Prostate gland (tissue), 2 donors: ENCODE measurements at regions not wholly inside any gene's neighbourhood (a gene's known extent, or its start where the extent isn't known, plus 50 kb on each side); places are given as distances from the start of the nearest gene placed in this dataset.
"Not testable (repeated sequence)": the region's sequence is repeated elsewhere in the genome, so short reads cannot be mapped to it uniquely, and the experiment has no call there.

Source experiments
- DNase-seq: peaks from one replicate; pipeline ENCODE4 v3.0.0-alpha.2; 2019; ENCODE audit warnings: low spot score
- H3K27ac ChIP-seq, 2 donors: fragments of 200-600 bp; sonication (generic); 2 replicates each; pipeline ENCODE4 v1.5.1; 2017 to 2019
- H3K27me3 ChIP-seq: fragments of 200-600 bp; sonication (generic); replicated peaks from 2 replicates; pipeline ENCODE4 v1.5.1; 2019; ENCODE audit not compliant: insufficient read depth
- H3K36me3 ChIP-seq, 2 donors: fragments of 200-600 bp; sonication (generic); 1 replicate in 1 of 2; 2 replicates in 1 of 2; pipeline versions ENCODE4 v1.5.1 to v1.8.1; 2017 to 2019
- H3K4me1 ChIP-seq: fragments of 200-600 bp; sonication (generic); replicated peaks from 2 replicates; pipeline ENCODE4 v1.5.1; 2019
- H3K4me3 ChIP-seq, 2 donors: fragments of 200-600 bp; sonication (generic); 2 replicates each; pipeline ENCODE4 v1.5.1; 2017 to 2019
- H3K9me3 ChIP-seq: fragments of 200-600 bp; sonication (generic); 2 replicates; pipeline ENCODE4 v1.5.1; 2017
- CTCF ChIP-seq, 4 experiments: fragments of 200-600 bp in 2 of 4; fragments of 450-650 bp in 2 of 4; sonication (generic) in 2 of 4; IDR thresholded peaks; 1 replicate in 3 of 4; 2 replicates in 1 of 4; pipeline ENCODE4 v1.5.1; 2016 to 2019; ENCODE audit warnings: antibody characterized with exemption in 4 of 4, mild to moderate bottlenecking in 2 of 4, moderate library complexity in 2 of 4
- POLR2A ChIP-seq: fragments of 450-650 bp; IDR thresholded peaks from one replicate; pipeline ENCODE4 v1.6.1; 2016; ENCODE audit warnings: antibody characterized with exemption, mild to moderate bottlenecking
- POLR2AphosphoS5 ChIP-seq: sonication (generic); formaldehyde crosslinking; IDR thresholded peaks from one replicate; pipeline ENCODE4 v1.6.1; 2017; ENCODE audit warnings: antibody characterized with exemption
- WGBS: methylation state at CpG from one replicate; pipeline ENCODE4 v1.1.5; 2018; 5-methylcytosine and 5-hydroxymethylcytosine counted together
- intact Hi-C: fragments of 100-400 bp; cut with DNase I; formaldehyde crosslinking; loops from one replicate; pipeline ENCODE4 v1.14.2; 2022

- DNase-seq, result no peak
- intact Hi-C loops, result no loop called here
- H3K27ac ChIP-seq, result no peak overlapping the region
- H3K4me1 ChIP-seq, result no peaks in the 10 kb centered on the region
- no peaks in the 10 kb centered on the region for H3K36me3 ChIP-seq
- no peak for TF ChIP-seq POLR2A
- no peak for TF ChIP-seq POLR2AphosphoS5
- TF ChIP-seq CTCF (IDR thresholded peaks at IDR 0.05), result no peak
- no peaks in the 10 kb centered on the region for H3K27me3 ChIP-seq
- H3K9me3 ChIP-seq, result no peaks in the 10 kb centered on the region
- 47% methylated on average over 3 of the region's 3 CpGs for WGBS
- no peak overlapping the region for H3K4me3 ChIP-seq
These were observed 199.7 kb upstream of the PITRM1 start for GRCh38 chr10:3372281-3372680.

- H3K36me3 ChIP-seq, DNase-seq, H3K27me3 ChIP-seq, H3K9me3 ChIP-seq, H3K27ac ChIP-seq, H3K4me1 ChIP-seq, intact Hi-C loops, H3K4me3 ChIP-seq: not testable (repeated sequence)
These were observed 199.0 kb upstream of the PITRM1 start for GRCh38 chr10:3371624-3372023.

- DNase-seq, result no peak
- WGBS, result 94% methylated on average over 6 of the region's 6 CpGs
These were observed 194.3 kb upstream of the PITRM1 start for GRCh38 chr10:3366735-3367405.

GRCh38 chr10:3366043-3366442 lies 193.5 kb upstream of the PITRM1 start:
- Histone ChIP-seq H3K36me3 (no peaks in the 10 kb centered on the region), H3K4me1 (no peaks in the 10 kb centered on the region), H3K27ac (no peak overlapping the region), H3K4me3 (no peak overlapping the region), H3K27me3 (no peaks in the 10 kb centered on the region), H3K9me3 (no peaks in the 10 kb centered on the region)
- DNase-seq, result no peak
- intact Hi-C loops, result no loop called here
- TF ChIP-seq CTCF (IDR thresholded peaks at IDR 0.05) (no peak), POLR2AphosphoS5 (no peak), POLR2A (no peak)
- WGBS, result 32% methylated on average over 1 of the region's 1 CpG

More at GRCh38 chr10:3366735-3367405, 194.3 kb upstream of the PITRM1 start:
- Histone ChIP-seq H3K27ac (no peak overlapping the region), H3K36me3 (no peaks in the 10 kb centered on the region), H3K27me3 (no peaks in the 10 kb centered on the region), H3K4me3 (no peak overlapping the region), H3K9me3 (no peaks in the 10 kb centered on the region), H3K4me1 (no peaks in the 10 kb centered on the region)
- TF ChIP-seq POLR2A (no peak), POLR2AphosphoS5 (no peak), CTCF (IDR thresholded peaks at IDR 0.05) (no peak)
- intact Hi-C loops, result no loop called here

- TF ChIP-seq CTCF (IDR thresholded peaks at IDR 0.05) (no peak), POLR2A (no peak), POLR2AphosphoS5 (no peak)
- Histone ChIP-seq H3K9me3 (no peaks in the 10 kb centered on the region), H3K27ac (no peak overlapping the region), H3K36me3 (no peaks in the 10 kb centered on the region), H3K4me3 (no peak overlapping the region), H3K27me3 (no peaks in the 10 kb centered on the region), H3K4me1 (no peaks in the 10 kb centered on the region)
- 44% methylated on average over 7 of the region's 7 CpGs for WGBS
- intact Hi-C loops, result no loop called here
- DNase-seq, result no peak
These were observed 193.0 kb upstream of the PITRM1 start for GRCh38 chr10:3365630-3366029.
